Muscle of leg (tissue), 3 donors: ENCODE measurements at regions not wholly inside any gene's neighbourhood (a gene's known extent, or its start where the extent isn't known, plus 50 kb on each side); places are given as distances from the start of the nearest gene placed in this dataset.

Experiments used
- DNase-seq: peaks from one replicate; pipeline ENCODE4 v3.0.0; 2013
- H3K27ac ChIP-seq: one replicate; pipeline ENCODE4 v1.5.1; 2013; ENCODE audit warnings: mild to moderate bottlenecking, low read length, control low read depth
- H3K27me3 ChIP-seq: one replicate; pipeline ENCODE4 v1.6.1; 2013; ENCODE audit warnings: low read length; ENCODE audit not compliant: control insufficient read depth, insufficient read depth
- H3K36me3 ChIP-seq: one replicate; pipeline ENCODE4 v1.6.1; 2013; ENCODE audit warnings: low read length; ENCODE audit not compliant: control insufficient read depth, insufficient read depth
- H3K4me1 ChIP-seq: one replicate; pipeline ENCODE4 v1.6.1; 2013; ENCODE audit warnings: low read length; ENCODE audit not compliant: control insufficient read depth, insufficient read depth
- H3K4me3 ChIP-seq: one replicate; pipeline ENCODE4 v1.5.1; 2013; ENCODE audit warnings: low read length, control low read depth
- H3K9me3 ChIP-seq: replicated peaks from 2 replicates; pipeline ENCODE4 v1.6.1; 2013; ENCODE audit warnings: low read depth, low read length; ENCODE audit not compliant: control insufficient read depth
- WGBS: methylation state at CpG from one replicate; pipeline ENCODE4 v1.1.5; 2013; ENCODE audit warnings: missing lambda C conversion rate; ENCODE audit not compliant: insufficient coverage; 5-methylcytosine and 5-hydroxymethylcytosine counted together

- 93% methylated on average over 3 of the region's 4 CpGs for WGBS
- Histone ChIP-seq H3K4me1 (no peaks in the 10 kb centered on the region), H3K27me3 (no peaks in the 10 kb centered on the region), H3K4me3 (no peak overlapping the region), H3K9me3 (no peaks in the 10 kb centered on the region), H3K27ac (no peak overlapping the region), H3K36me3 (no peaks in the 10 kb centered on the region)
- no peak for DNase-seq
These were observed 344.1 kb upstream of the MARCKS start for GRCh38 chr6:113513086-113513485.

DNA sequence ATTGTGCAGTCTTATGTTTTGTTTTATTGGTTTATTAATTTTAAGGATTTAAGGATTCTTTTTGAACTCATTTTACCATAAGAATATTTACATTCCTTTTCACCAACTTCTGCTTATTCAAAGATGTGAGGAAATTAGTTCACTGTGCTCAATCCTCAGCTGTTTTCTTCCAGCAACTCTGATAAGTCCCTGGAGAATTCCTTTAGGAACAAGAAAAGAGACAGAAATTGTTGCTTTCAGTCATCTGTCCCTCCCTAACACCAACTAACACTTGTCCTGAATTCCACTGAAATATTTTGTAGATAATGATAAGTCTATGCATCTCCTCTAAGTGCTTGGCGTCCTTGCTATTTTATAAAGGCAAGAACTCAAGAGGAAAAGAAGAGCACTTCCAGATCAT lies 334.8 kb upstream of the MARCKS start:
- DNase-seq = peak; percentile 33
- H3K27me3 ChIP-seq = no peaks in the 10 kb centered on the region
- no peaks in the 10 kb centered on the region for H3K36me3 ChIP-seq
- WGBS = no CpG with 5 or more reads among the region's 1 CpG
- H3K4me1 ChIP-seq = no peaks in the 10 kb centered on the region
- no peak overlapping the region for H3K27ac ChIP-seq
- no peak overlapping the region for H3K4me3 ChIP-seq
- no peaks in the 10 kb centered on the region for H3K9me3 ChIP-seq

DNA sequence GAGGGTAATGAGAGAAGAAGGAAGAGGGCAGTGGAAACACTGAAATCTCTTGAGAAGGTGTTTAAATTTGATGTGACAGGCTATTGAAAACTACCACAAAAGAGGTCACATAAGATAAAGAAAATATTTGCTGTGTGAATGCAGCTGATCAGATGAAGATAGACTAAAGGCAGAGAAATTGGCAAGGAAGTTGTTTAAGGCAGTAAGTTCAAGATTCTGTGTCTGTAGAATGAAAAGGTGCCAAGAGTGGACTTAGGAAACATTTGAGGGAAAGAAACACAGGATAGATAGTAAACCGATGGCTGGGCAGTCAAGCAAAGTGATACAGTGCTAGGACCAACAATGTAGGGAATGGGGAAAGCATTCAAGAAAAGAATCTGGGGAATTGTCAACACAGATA lies 332.3 kb upstream of the MARCKS start:
- no peak for DNase-seq
- Histone ChIP-seq H3K27ac (no peak overlapping the region), H3K27me3 (no peaks in the 10 kb centered on the region), H3K36me3 (no peaks in the 10 kb centered on the region), H3K9me3 (no peaks in the 10 kb centered on the region), H3K4me3 (no peak overlapping the region), H3K4me1 (no peaks in the 10 kb centered on the region)
- 54% methylated on average over 1 of the region's 1 CpG for WGBS

DNA sequence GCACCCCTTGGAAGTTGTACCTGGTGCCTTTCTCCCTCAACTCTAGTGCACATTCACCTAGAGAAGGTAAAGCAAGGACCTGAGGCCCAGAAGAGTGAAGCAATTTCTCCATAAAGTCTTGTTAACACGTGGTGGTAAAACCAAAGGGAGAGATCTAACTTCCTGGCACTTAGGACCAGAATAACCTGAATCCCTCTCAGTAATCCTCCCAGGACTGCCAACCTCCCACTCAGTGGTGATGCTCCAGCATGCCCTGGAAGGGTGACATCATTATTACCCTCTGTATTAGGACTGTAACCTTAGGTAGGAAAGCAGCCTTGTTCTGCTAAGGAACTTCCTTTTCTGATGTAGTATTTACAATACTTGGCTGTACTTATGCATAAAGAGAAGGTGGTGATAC lies 330.6 kb upstream of the MARCKS start:
- no peak overlapping the region for H3K4me3 ChIP-seq
- no peak overlapping the region for H3K27ac ChIP-seq
- no peaks in the 10 kb centered on the region for H3K27me3 ChIP-seq
- no peaks in the 10 kb centered on the region for H3K9me3 ChIP-seq
- no peaks in the 10 kb centered on the region for H3K4me1 ChIP-seq
- H3K36me3 ChIP-seq = no peaks in the 10 kb centered on the region
- DNase-seq = no peak
- no CpG with 5 or more reads among the region's 1 CpG for WGBS

DNA sequence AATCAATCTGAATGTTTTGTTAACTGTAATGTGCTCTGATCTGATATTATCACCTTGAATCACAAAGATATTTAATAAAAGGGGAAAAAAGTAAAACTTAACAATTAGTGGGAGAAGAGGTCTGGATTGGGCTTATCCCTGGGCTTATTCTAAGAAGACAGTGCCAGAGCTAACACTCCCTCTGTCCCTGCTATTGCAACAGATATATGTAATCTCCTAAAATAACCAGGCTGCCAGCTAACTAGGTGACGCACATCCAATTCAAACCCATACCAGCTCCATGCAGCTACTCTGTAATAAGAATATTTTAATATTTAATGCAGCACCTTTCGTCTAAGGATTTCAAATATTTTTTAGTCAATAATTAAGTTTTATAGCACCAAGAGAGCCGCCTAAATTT lies 330.1 kb upstream of the MARCKS start:
- Histone ChIP-seq H3K27ac (no peak overlapping the region), H3K36me3 (no peaks in the 10 kb centered on the region), H3K9me3 (no peaks in the 10 kb centered on the region), H3K4me3 (no peak overlapping the region), H3K27me3 (no peaks in the 10 kb centered on the region), H3K4me1 (no peaks in the 10 kb centered on the region)
- no peak for DNase-seq
- WGBS = no CpG with 5 or more reads among the region's 3 CpGs

DNA sequence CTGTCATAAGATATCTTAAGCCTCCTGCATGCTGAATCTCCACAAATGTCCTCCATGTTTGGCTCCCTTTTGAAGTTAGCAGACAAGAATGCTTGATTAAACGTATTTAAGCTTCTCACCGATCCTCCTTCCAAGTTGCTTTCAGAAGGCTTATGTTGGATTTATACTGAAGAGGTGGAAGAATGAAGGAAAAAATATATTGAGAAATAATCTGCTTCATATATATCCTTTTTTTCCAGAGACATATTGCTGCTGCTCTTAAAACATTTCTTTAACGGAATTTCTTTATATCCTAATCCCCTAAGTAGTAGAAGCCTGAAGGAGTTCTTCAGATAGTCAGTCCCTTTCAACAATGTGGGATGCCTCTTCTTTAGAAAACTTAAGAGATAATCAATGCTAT lies 329.0 kb upstream of the MARCKS start:
- no CpG with 5 or more reads among the region's 3 CpGs for WGBS

GRCh38 chr6:113529196-113529595 lies 327.9 kb upstream of the MARCKS start:
- H3K27ac ChIP-seq = no peak overlapping the region
- DNase-seq = no peak
- H3K4me3 ChIP-seq = no peak overlapping the region
- no peaks in the 10 kb centered on the region for H3K4me1 ChIP-seq
- no peaks in the 10 kb centered on the region for H3K27me3 ChIP-seq
- no peaks in the 10 kb centered on the region for H3K36me3 ChIP-seq
- H3K9me3 ChIP-seq = no peaks in the 10 kb centered on the region

More for the DNA sequence above, 329.0 kb upstream of the MARCKS start:
- Histone ChIP-seq H3K4me3 (no peak overlapping the region), H3K4me1 (no peaks in the 10 kb centered on the region), H3K27ac (no peak overlapping the region), H3K27me3 (no peaks in the 10 kb centered on the region), H3K9me3 (no peaks in the 10 kb centered on the region), H3K36me3 (no peaks in the 10 kb centered on the region)
- no peak for DNase-seq

DNA sequence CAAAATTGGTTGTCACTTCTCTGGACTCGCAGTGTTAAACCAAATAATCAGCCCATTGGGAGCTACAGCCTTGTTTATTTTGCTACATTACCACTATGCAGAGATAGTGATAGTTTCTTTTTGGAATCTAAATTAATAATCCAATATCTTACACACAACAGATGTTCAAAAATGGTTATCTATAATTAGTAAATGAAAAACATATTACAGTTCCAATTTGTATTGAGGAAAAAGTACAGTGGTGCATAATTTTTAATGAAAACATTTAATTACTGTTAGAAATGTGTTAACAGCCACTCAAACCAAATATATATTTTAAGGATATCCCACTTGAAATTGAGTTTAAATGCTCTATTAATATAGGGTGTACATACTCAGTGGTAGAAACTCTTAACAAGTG lies 327.3 kb upstream of the MARCKS start:
- Histone ChIP-seq H3K4me3 (no peak overlapping the region), H3K27me3 (no peaks in the 10 kb centered on the region), H3K4me1 (no peaks in the 10 kb centered on the region), H3K27ac (no peak overlapping the region), H3K9me3 (no peaks in the 10 kb centered on the region), H3K36me3 (no peaks in the 10 kb centered on the region)
- no CpG with 5 or more reads among the region's 1 CpG for WGBS
- no peak for DNase-seq

GRCh38 chr6:113530769-113531168 lies 326.4 kb upstream of the MARCKS start:
- DNase-seq = no peak
- WGBS = 100% methylated on average over 3 of the region's 4 CpGs
- no peaks in the 10 kb centered on the region for H3K36me3 ChIP-seq
- no peak overlapping the region for H3K27ac ChIP-seq
- H3K27me3 ChIP-seq = no peaks in the 10 kb centered on the region
- no peak overlapping the region for H3K4me3 ChIP-seq
- no peaks in the 10 kb centered on the region for H3K4me1 ChIP-seq
- H3K9me3 ChIP-seq = no peaks in the 10 kb centered on the region

GRCh38 chr6:113539202-113539601 lies 317.9 kb upstream of the MARCKS start:
- Histone ChIP-seq H3K9me3 (no peaks in the 10 kb centered on the region), H3K4me1 (no peaks in the 10 kb centered on the region), H3K27ac (no peak overlapping the region), H3K27me3 (no peaks in the 10 kb centered on the region), H3K36me3 (no peaks in the 10 kb centered on the region), H3K4me3 (no peak overlapping the region)
- WGBS = 100% methylated on average over 1 of the region's 2 CpGs
- no peak for DNase-seq

DNA sequence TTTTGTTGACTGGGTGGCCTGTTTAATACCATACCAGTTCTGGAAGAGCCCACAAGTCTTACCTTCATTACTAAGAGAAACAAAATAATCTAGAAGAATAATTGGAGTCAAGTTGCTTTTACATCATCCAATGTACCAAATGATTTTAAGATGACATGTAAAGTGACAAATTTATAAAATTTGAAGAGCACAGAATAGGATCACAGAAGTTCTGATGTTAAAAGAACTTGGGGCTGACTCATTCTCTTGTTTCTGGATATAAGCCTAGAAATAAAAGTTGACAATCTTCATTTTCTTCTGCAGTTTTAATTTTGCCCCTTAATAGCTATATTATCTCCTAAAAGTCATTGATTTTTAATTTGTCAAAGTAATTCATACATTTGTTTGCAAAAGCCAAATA lies 317.5 kb upstream of the MARCKS start:
- no peak overlapping the region for H3K27ac ChIP-seq
- no peaks in the 10 kb centered on the region for H3K4me1 ChIP-seq
- H3K4me3 ChIP-seq = no peak overlapping the region
- no peaks in the 10 kb centered on the region for H3K9me3 ChIP-seq
- no peak for DNase-seq
- H3K36me3 ChIP-seq = no peaks in the 10 kb centered on the region
- H3K27me3 ChIP-seq = no peaks in the 10 kb centered on the region
